DND-41 (cell line): ENCODE measurements at regions not wholly inside any gene's neighbourhood (a gene's known extent, or its start where the extent isn't known, plus 50 kb on each side); places are given as distances from the start of the nearest gene placed in this dataset.

Experiments used
- EZH2 ChIP-seq: IDR thresholded peaks from 3 replicates; pipeline ENCODE4 v1.6.1; 2012; ENCODE audit warnings: borderline replicate concordance, low read depth, mild to moderate bottlenecking, moderate library complexity, low read length, inconsistent platforms; ENCODE audit not compliant: severe bottlenecking
- TF ChIP-seq, protein P1 (sequence below): IDR thresholded peaks from 2 replicates; pipeline ENCODE4 v1.5.1; 2012; ENCODE audit warnings: borderline replicate concordance, low read length, moderate library complexity, mild to moderate bottlenecking; ENCODE audit not compliant: poor library complexity, severe bottlenecking; ENCODE audit errors: extremely low read depth

DNA sequence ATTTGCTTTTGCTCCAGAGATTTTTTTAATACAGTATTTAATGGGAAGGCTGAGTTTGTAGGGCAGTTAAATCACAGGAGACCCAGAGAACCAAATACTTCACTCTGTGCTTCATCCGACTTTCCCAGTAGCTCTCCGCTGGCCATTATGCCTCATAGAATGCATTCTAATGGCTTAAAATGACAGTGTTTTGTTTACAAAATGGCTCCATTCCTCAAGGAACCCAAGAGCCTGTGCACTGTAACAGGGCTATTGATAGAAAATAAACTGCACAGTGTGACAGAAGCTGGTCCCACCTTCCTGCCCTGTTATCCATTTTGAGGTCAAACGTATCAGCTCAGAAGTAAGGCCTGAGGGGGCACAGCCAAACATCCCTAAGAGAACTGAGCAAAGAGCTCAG lies 136.5 kb downstream of the RAP2A start:
- TF ChIP-seq, protein P1, sequence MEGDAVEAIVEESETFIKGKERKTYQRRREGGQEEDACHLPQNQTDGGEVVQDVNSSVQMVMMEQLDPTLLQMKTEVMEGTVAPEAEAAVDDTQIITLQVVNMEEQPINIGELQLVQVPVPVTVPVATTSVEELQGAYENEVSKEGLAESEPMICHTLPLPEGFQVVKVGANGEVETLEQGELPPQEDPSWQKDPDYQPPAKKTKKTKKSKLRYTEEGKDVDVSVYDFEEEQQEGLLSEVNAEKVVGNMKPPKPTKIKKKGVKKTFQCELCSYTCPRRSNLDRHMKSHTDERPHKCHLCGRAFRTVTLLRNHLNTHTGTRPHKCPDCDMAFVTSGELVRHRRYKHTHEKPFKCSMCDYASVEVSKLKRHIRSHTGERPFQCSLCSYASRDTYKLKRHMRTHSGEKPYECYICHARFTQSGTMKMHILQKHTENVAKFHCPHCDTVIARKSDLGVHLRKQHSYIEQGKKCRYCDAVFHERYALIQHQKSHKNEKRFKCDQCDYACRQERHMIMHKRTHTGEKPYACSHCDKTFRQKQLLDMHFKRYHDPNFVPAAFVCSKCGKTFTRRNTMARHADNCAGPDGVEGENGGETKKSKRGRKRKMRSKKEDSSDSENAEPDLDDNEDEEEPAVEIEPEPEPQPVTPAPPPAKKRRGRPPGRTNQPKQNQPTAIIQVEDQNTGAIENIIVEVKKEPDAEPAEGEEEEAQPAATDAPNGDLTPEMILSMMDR, result no peak
- TF ChIP-seq EZH2, result no peak
